ENCODE measurements at regions not wholly inside any gene's neighbourhood (a gene's known extent, or its start where the extent isn't known, plus 50 kb on each side); places are given as distances from the start of the nearest gene placed in this dataset.

DNA sequence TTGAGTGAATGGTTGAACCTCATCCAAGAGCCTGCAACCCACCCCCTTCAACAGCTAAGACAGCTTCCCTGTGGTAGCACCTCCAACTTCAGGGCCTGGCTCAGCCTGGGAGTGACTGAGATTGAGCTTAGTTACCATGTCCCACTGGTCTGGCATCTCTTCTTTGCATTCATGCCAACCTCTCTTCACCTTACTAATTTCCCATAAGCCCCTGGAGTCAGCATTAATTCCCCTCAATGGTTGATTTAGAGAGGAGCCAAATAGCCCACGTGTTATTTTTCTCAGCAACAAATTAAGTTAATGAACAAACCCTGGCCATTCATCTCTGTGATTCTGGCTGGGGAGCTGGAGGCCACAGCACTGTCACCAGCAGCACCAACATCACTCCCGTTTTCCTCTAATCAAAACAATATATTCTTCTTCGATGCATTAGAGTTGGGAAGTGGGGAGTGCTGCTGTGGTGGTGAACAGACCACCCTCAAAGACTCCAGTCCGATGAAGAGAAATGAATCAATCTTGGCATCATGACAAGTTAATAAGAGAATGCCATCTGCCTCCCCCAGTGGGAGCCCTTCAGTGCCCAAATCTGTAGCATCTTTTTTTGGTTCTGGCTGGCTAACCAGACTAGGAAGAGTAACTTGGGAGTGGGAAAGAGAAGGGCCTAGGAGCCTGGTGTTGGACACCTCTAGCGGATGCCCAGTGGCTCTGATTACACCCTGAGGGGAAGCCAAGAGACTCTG lies 83.2 kb upstream of the ADRA1D start:
- Histone ChIP-seq H2AFZ (ENCODE audit: low read depth, low read length) (no peak overlapping the region), H4K20me1 (replicated peaks; ENCODE audit: control insufficient read depth, extremely low read depth, insufficient read depth, low read length) (no peaks in the 10 kb centered on the region), H3K4me3 (replicated peaks in 1 of 3; ENCODE audit: insufficient read depth in 1 of 3, low read depth in 1 of 3, low read length in 3 of 3) (no peak overlapping the region), H3K79me2 (ENCODE audit: control insufficient read depth, insufficient read depth, low read length) (no peaks in the 10 kb centered on the region), H3K9me1 (replicated peaks; ENCODE audit: control insufficient read depth, extremely low read depth, insufficient read depth, low read length) (no peaks in the 10 kb centered on the region), H3K27ac (ENCODE audit: insufficient read depth, low read depth, low read length) (no peak overlapping the region), H3K27me3 (ENCODE audit: control insufficient read depth in 2 of 2, insufficient read depth in 2 of 2, low read length in 2 of 2) (peaks cover 4 to 8% of the 10 kb centered on the region in 2 experiments), H3K9me3 (replicated peaks; ENCODE audit: control insufficient read depth, insufficient read depth, low read length) (no peaks in the 10 kb centered on the region), H3K36me3 (ENCODE audit: control insufficient read depth in 2 of 2, extremely low read depth in 1 of 2, insufficient read depth in 2 of 2, low read length in 2 of 2) (no peaks in the 10 kb centered on the region), H3K4me1 (ENCODE audit: control insufficient read depth, extremely low read depth, insufficient read depth, low read length) (no peaks in the 10 kb centered on the region), H3K4me2 (ENCODE audit: insufficient read depth, low read length) (no peak overlapping the region), H3K9ac (replicated peaks; ENCODE audit: extremely low read depth, insufficient read depth, low read length) (no peak overlapping the region)
- intact Hi-C loops (cut with micrococcal nuclease): no loop called here
- no TSS peak for BruUV-seq (replicated peaks)
- DNase-seq (ENCODE audit: low read depth, low spot score): no peak
- no peak for FAIRE-seq
- POLR2A ChIA-PET: no interaction called here
- CTCF ChIA-PET: interaction anchor here (1.1 kb wide), 1 partner anchor 11 kb away, joined by 3 read pairs; no protein-coding TSS in a partner anchor
- dilution Hi-C loops (cut with MboI; ENCODE audit: extremely low pct_ligation_motif_present, low sequenced_read_pairs): no loop called here
- TF ChIP-seq POLR2AphosphoS5 (IDR thresholded peaks at IDR 0.05; ENCODE audit: insufficient read depth, low read depth, low read length) (no peak), MYC (IDR thresholded peaks at IDR 0.05; ENCODE audit: low read depth, low read length) (no peak), EZH2 (IDR thresholded peaks at IDR 0.05; ENCODE audit: borderline replicate concordance, low read depth, low read length, severe bottlenecking) (no peak), POLR2A (IDR thresholded peaks at IDR 0.05; ENCODE audit: low read depth, low read length) (no peak), FOS (IDR thresholded peaks at IDR 0.05; ENCODE audit: borderline replicate concordance, insufficient read depth, low read length) (no peak), GATA2 (IDR thresholded peaks at IDR 0.05; ENCODE audit: insufficient read depth, insufficient read length, low read depth, low read length) (no peak)

DNA sequence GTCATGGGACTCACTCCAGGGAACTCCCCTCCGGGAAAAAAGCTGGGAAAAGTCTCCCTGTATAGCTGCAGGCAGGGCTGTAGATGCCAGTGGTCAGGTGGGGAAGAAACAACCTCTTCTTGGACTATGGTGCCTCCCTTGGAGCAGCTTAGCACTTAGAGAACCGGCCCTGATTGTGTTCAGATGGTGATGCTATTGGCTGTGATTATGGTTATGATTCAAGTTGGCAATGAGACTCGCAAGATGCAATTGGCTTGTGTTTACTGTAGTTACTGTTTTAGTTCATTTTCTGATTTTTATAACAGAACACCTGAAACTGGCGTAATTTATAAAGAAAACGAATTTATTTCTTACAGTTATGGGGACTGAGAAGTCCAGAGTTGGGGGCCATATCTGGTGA lies 80.9 kb upstream of the ADRA1D start:
- CTCF ChIA-PET: interaction anchor here (0.8 to 1.0 kb wide), 2 partner anchors 11 to 189 kb away, joined by 3 read pairs; no protein-coding TSS in a partner anchor
- intact Hi-C loops (cut with micrococcal nuclease): no loop called here
- Histone ChIP-seq H3K9me1 (replicated peaks; ENCODE audit: control insufficient read depth, extremely low read depth, insufficient read depth, low read length) (no peaks in the 10 kb centered on the region), H4K20me1 (replicated peaks; ENCODE audit: control insufficient read depth, extremely low read depth, insufficient read depth, low read length) (no peaks in the 10 kb centered on the region), H3K9me3 (replicated peaks; ENCODE audit: control insufficient read depth, insufficient read depth, low read length) (no peaks in the 10 kb centered on the region), H2AFZ (ENCODE audit: low read depth, low read length) (no peak overlapping the region), H3K4me2 (ENCODE audit: insufficient read depth, low read length) (no peak overlapping the region), H3K27ac (ENCODE audit: insufficient read depth, low read depth, low read length) (no peak overlapping the region), H3K79me2 (ENCODE audit: control insufficient read depth, insufficient read depth, low read length) (no peaks in the 10 kb centered on the region), H3K36me3 (ENCODE audit: control insufficient read depth in 2 of 2, extremely low read depth in 1 of 2, insufficient read depth in 2 of 2, low read length in 2 of 2) (no peaks in the 10 kb centered on the region), H3K27me3 (ENCODE audit: control insufficient read depth in 2 of 2, insufficient read depth in 2 of 2, low read length in 2 of 2) (peaks cover 0 to 4% of the 10 kb centered on the region in 2 experiments), H3K9ac (replicated peaks; ENCODE audit: extremely low read depth, insufficient read depth, low read length) (no peak overlapping the region), H3K4me3 (replicated peaks in 1 of 3; ENCODE audit: insufficient read depth in 1 of 3, low read depth in 1 of 3, low read length in 3 of 3) (no peak overlapping the region), H3K4me1 (ENCODE audit: control insufficient read depth, extremely low read depth, insufficient read depth, low read length) (no peaks in the 10 kb centered on the region)
- POLR2A ChIA-PET: no interaction called here
- TF ChIP-seq POLR2AphosphoS5 (IDR thresholded peaks at IDR 0.05; ENCODE audit: insufficient read depth, low read depth, low read length) (no peak), POLR2A (IDR thresholded peaks at IDR 0.05; ENCODE audit: low read depth, low read length) (no peak), GATA2 (IDR thresholded peaks at IDR 0.05; ENCODE audit: insufficient read depth, insufficient read length, low read depth, low read length) (no peak), EZH2 (IDR thresholded peaks at IDR 0.05; ENCODE audit: borderline replicate concordance, low read depth, low read length, severe bottlenecking) (no peak), FOS (IDR thresholded peaks at IDR 0.05; ENCODE audit: borderline replicate concordance, insufficient read depth, low read length) (no peak), JUN (IDR thresholded peaks at IDR 0.05; ENCODE audit: borderline replicate concordance, insufficient read depth, insufficient read length, low read depth) (no peak), MYC (IDR thresholded peaks at IDR 0.05; ENCODE audit: low read depth, low read length) (no peak)
- TF ChIP-seq, protein P1, sequence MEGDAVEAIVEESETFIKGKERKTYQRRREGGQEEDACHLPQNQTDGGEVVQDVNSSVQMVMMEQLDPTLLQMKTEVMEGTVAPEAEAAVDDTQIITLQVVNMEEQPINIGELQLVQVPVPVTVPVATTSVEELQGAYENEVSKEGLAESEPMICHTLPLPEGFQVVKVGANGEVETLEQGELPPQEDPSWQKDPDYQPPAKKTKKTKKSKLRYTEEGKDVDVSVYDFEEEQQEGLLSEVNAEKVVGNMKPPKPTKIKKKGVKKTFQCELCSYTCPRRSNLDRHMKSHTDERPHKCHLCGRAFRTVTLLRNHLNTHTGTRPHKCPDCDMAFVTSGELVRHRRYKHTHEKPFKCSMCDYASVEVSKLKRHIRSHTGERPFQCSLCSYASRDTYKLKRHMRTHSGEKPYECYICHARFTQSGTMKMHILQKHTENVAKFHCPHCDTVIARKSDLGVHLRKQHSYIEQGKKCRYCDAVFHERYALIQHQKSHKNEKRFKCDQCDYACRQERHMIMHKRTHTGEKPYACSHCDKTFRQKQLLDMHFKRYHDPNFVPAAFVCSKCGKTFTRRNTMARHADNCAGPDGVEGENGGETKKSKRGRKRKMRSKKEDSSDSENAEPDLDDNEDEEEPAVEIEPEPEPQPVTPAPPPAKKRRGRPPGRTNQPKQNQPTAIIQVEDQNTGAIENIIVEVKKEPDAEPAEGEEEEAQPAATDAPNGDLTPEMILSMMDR (IDR thresholded peaks at IDR 0.05; ENCODE audit: extremely low read depth in 1 of 2, insufficient read depth in 1 of 2, low read depth in 1 of 2, low read length in 2 of 2): no peak
- TF ChIP-seq, protein P2, sequence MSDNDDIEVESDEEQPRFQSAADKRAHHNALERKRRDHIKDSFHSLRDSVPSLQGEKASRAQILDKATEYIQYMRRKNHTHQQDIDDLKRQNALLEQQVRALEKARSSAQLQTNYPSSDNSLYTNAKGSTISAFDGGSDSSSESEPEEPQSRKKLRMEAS (IDR thresholded peaks at IDR 0.05; ENCODE audit: insufficient read depth, insufficient read length): no peak
- DNase-seq (ENCODE audit: low read depth, low spot score) (no peak), FAIRE-seq (no peak)
- BruUV-seq (replicated peaks): no TSS peak
- dilution Hi-C loops (cut with MboI; ENCODE audit: extremely low pct_ligation_motif_present, low sequenced_read_pairs): no loop called here
